HG03521 (cell line): ENCODE measurements at regions not wholly inside any gene's neighbourhood (a gene's known extent, or its start where the extent isn't known, plus 50 kb on each side); places are given as distances from the start of the nearest gene placed in this dataset.
"Not testable (repeated sequence)": the region's sequence is repeated elsewhere in the genome, so short reads cannot be mapped to it uniquely, and the experiment has no call there.

Experiments used
- ATAC-seq: cut with Tn5 transposase; IDR thresholded peaks from one replicate; pipeline ENCODE4 v1.9.1; 2021; ENCODE audit warnings: mild to moderate bottlenecking, moderate library complexity; ENCODE audit not compliant: unreplicated experiment

- ATAC-seq = no peak
Measured at GRCh38 chr22:23397613-23398567, 182.2 kb downstream of the IGLL1 start.

DNA sequence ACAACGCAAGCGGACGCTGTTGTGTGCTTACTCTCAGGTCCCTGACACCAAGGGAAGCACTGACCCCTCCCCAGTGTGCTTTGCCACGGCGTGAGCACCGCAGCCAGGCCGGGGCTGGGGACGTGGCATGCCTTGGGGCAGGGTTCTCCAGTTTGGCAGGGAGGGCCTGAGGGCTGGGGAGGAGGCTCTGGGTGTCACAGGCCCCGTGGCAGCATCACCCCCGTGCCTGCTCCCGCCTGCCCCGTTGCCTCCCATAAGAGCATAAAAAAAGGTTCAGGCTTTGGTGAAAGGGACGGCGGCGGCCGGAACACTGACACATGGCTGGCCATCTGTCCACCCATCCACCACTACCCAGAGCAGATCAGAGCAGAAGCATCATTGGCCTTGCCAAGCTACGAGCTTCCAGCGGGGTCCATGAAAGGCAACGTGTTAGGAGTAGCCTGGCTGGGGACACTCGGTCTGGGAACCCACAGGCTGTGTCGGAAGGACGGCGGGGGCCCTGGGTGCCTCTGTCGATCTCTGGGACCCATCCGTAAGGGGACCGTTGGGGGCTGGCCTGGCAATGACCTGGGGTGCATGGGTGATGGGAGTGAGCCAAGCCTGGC, 183.0 kb downstream of the IGLL1 start:
- ATAC-seq = no peak

- no peak for ATAC-seq
Measured at GRCh38 chr22:23396362-23397007, 183.6 kb downstream of the IGLL1 start.

DNA sequence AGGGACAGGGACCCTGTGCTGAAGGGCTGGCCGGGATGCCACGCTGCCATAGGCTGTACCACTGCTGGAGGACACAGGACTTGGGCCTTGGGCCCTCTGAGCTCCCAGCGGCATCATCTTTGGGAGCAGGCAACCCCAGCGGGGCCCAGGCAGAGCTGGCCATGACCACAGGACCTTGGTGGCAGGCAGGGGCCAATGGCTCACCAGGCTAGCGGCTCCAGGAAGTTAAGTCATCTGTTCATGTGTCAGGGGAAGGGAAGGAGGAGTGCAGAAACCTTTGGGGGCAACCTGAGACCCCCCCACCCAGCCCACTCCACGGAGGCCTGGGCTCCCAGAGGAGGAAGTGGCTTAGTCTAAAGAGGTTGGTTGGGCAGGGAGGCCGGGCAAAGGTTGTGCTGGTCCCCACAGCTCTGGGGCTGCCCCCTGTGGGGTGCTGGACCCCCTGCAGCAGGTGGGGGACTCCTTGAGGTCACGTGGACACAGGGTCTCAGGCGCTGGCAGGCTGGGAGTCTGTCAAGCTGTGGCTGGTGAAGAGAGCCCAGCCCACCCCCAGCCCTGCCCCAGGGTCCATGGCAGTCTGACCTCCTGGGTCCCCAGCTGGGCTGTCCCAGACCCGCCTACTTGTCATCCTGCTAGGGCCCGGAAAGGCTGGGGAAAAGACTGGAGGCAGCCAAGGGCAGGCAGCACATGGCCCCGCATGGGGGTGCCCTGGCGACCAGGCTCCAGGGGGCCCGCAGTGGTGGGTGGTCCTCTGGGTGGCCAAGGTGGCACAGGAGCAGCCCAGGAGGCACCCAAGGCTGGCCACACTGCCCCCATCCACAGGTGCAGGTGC, 184.3 kb downstream of the IGLL1 start:
- no peak for ATAC-seq

- ATAC-seq = no peak
Measured at GRCh38 chr22:23394525-23395326, 185.4 kb downstream of the IGLL1 start.

GRCh38 chr22:23393721-23394320, 186.3 kb downstream of the IGLL1 start:
- ATAC-seq = no peak

DNA sequence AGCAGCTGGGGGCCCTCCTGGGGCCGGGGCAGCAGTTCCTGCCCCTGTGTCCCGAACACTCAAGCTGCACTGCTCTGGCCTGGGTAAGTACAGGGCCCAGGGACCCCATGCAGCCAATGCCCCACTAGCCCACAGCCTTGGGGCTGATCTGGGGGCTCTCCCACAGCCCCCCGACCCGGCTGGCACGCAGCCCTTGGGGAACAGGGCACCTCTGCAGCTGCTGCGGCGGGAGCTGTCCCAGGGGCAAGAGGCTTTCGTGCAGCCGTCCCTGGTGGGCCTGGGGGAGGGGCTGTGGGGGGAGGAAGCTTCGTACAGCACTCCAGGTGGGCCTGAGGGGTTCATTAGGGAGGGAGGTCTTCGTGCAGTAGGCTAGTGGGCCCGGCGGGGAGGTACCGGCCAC, 186.9 kb downstream of the IGLL1 start:
- not testable (repeated sequence) for ATAC-seq

- no peak for ATAC-seq
Measured at GRCh38 chr22:23392420-23393121, 187.5 kb downstream of the IGLL1 start.

DNA sequence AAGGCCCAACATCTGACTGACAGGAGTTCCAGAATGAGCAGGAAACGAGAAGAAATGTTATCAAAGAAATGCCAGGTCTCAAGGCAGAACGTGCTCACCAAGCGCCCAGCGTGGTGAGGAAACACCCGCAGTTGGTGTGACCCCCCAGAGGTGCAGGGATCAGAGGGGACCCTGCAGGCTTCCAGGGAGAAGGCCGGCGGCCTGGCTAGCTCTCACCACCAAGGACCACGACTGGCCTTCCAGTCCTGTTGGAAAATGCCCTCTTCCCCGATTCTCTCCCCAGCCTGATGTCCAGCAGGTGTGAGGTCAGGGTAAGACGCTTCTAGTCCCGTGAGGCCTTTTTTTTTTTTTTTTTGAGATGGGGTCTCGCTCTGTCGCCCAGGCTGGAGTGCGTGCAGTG, 189.1 kb downstream of the IGLL1 start:
- ATAC-seq = no peak

DNA sequence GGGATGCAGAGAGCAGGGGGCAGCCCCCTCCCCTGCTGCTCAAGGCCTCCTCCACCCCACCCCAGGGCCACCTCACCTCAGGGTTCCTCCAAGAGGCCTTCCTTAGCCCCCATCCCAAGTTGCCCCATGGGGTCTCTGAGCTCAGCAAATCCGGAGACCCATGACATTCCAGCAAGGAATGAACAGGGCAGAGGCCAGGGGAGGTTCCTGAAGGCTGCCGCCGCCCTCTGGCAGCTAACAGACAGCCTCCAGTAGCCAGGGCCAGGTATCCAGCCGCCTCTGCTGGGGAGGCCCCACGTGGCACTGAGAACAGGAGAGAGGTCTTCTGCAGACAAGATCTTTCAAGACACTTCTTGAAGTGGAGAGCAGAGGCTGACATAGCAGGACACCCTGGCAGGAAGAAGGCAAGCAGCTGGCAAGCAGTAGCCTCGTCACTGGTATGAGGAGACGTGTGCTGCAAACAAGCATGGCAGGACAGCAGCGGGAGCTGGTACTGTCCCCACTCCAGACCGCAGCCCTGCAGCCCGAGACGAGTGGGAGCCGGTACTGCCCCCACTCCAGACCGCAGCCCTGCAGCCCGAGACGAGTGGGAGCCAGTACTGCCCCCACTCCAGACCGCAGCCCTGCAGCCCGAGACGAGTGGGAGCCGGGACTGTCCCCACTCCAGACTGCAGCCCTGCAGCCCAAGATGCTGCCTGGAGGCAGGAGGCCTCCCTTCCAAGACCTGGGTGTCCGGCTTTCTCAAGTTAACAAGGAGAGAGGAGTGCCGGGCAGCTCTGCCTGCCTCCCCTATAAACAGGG, 190.6 kb downstream of the IGLL1 start:
- ATAC-seq = no peak

- ATAC-seq = no peak
Measured at GRCh38 chr22:23388517-23388890, 191.6 kb downstream of the IGLL1 start.

- no peak for ATAC-seq
Measured at GRCh38 chr22:23387827-23388516, 192.1 kb downstream of the IGLL1 start.

- ATAC-seq = no peak
Measured at GRCh38 chr22:23386822-23387580, 193.1 kb downstream of the IGLL1 start.

DNA sequence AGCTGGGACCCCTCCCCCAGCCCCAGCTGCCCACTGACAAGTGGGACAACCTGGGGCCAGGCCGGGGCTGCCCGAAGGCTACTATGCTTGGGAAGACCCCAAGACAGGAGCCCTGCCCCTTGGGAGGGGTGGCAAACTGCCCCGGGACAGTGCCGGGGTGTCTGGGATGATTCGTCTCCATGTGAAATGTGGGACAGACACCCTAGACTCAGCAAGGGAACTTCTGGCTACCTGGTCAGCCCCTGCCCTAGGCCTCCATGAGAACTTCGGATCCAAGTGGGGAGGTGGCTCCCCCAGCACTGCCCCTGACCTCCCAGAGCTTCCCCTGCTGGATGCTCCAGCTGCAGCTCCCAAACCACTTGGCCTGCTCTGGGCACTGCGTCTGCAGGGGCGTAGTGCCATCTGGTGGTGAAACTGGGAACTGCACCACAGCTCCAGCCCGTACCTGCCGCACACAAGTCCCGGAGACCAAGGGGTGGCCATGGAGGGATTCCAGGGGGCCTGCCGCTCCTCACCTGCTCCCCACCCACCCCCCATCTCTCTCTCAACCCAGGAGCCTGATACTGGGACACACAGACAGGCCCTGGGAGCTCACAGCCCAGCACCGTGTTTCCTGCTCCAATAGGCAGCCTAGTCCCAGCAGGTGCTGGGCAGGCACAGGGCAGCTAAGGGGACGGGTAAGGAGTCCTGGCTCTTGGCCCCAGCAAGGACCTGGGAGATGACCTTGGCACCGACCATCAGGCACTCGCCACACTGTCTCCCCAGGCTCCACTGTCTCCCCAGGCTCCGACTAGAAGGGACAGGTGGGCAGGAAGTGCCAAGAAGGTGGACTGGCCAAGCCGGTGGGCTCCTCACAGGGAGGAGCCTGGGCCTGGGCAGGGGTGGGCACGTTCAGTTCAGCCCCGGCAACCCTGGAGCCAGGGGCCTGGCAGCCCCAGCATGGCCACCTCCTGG, 194.1 kb downstream of the IGLL1 start:
- ATAC-seq = no peak

DNA sequence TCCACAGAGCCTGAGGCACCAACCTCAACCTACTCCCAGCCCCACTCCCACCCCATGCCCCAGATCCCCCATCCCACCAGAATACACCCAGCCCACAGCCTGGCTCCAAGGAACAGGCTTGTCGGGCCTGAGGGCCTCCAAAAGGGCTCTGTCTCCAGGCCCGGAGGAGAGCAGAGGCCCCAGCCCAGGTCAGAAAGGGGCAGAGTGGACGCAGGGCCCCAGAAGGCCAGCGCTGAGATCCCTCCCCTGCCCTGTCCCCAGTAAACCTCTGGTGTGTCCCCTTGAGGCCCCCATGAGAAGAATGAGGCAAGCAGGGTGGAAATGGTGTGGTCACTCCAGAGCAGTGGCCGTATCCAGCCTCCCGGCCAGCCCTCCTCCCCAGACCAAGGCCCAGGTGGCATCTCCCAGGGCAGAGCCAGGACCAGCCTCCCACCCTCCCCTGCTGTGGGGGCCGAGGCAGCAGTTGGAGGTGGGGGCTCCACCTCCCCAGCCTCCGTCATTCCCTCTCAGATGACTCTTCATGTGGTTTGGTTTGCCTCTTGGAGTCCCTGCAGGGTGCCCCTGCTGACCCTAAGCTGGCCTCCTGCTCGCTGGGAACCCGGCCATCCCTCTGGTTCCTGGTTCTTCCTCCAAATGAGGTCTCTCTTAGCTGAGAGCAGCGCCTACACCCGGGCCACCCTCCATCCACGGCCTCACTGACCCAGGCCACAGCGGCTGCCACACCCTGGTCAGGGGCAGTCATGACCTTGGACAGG, 195.0 kb downstream of the IGLL1 start:
- no peak for ATAC-seq
